Muscle layer of colon (tissue), 2 donors: ENCODE measurements at regions not wholly inside any gene's neighbourhood (a gene's known extent, or its start where the extent isn't known, plus 50 kb on each side); places are given as distances from the start of the nearest gene placed in this dataset.

Source experiments
- H3K27ac ChIP-seq: one replicate; pipeline ENCODE4 v1.7.0; 2013; ENCODE audit warnings: low read depth, mild to moderate bottlenecking, low read length, moderate library complexity
- H3K27me3 ChIP-seq, 2 donors: one replicate each; pipeline ENCODE4 v1.7.0; 2013; ENCODE audit warnings: low read length in 2 of 2, mild to moderate bottlenecking in 2 of 2; ENCODE audit not compliant: insufficient read depth in 2 of 2, control insufficient read depth in 1 of 2
- H3K36me3 ChIP-seq: one replicate; pipeline ENCODE4 v1.7.0; 2013; ENCODE audit warnings: mild to moderate bottlenecking, low read length; ENCODE audit not compliant: insufficient read depth
- H3K4me1 ChIP-seq: one replicate; pipeline ENCODE4 v1.7.0; 2013; ENCODE audit warnings: mild to moderate bottlenecking, low read length; ENCODE audit not compliant: insufficient read depth
- H3K4me3 ChIP-seq, 2 donors: one replicate each; pipeline ENCODE4 v1.7.0; 2013; ENCODE audit warnings: low read length in 2 of 2, low read depth in 1 of 2, mild to moderate bottlenecking in 1 of 2, moderate library complexity in 1 of 2
- H3K9ac ChIP-seq: one replicate; pipeline ENCODE4 v1.7.0; 2013; ENCODE audit warnings: low read length
- H3K9me3 ChIP-seq: one replicate; pipeline ENCODE4 v1.7.0; 2013; ENCODE audit warnings: mild to moderate bottlenecking, low read length
- donor health status: abdominal sarcoma.
- donor health status: Adenocarcinoma of cecum.

DNA sequence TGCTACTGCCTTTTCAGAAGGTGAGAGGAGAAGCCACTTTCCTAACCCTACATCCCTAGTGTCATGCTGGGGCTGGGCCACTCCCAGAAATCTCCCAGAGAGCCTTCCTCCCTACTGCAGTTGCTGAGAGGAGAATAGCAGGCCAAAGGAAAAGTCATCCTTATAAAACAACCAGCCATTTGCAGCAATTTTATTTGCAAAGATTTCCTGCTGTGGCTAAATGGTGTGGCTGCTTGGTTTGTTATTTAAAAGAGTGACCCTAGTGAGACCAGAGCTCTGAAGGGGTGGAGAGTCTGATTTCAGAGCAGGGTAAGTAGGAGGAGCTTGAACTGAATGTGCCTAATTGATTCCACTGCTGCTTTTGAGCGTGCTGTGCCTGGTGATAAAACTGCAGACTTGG lies 232.0 kb downstream of the GRIN2B start:
- Histone ChIP-seq H3K4me3 (no peak overlapping the region), H3K27ac (no peak overlapping the region), H3K4me1 (no peaks in the 10 kb centered on the region), H3K9ac (no peak overlapping the region), H3K27me3 (no peaks in the 10 kb centered on the region), H3K9me3 (no peaks in the 10 kb centered on the region), H3K36me3 (no peaks in the 10 kb centered on the region)

GRCh38 chr12:13745111-13745860 lies 236.1 kb downstream of the GRIN2B start:
- no peak overlapping the region for H3K27ac ChIP-seq
- no peak overlapping the region for H3K4me3 ChIP-seq
- no peaks in the 10 kb centered on the region for H3K36me3 ChIP-seq
- H3K27me3 ChIP-seq, result no peaks in the 10 kb centered on the region
- no peak overlapping the region for H3K9ac ChIP-seq
- no peaks in the 10 kb centered on the region for H3K4me1 ChIP-seq
- H3K9me3 ChIP-seq, result no peaks in the 10 kb centered on the region

DNA sequence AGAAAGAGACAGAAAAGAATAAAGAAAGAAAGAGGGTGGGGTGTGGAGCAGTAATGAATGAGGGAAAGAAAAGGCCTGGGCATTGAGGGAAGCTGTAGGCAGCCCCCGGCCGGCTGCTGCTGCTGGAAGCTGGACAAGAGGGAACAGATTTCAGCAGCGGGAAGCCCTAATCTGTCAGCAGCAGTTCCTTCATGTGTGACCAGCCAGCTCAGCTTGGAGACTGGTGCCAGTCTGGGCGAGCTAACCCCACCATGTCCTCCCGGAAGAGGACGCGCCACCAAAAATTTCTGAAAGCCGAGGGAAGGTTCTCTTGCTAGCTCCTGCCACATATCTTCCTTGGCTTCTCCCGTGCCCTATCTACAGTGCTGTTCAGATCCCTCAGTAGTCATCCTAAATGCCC lies 236.8 kb downstream of the GRIN2B start:
- no peak overlapping the region for H3K4me3 ChIP-seq
- no peaks in the 10 kb centered on the region for H3K36me3 ChIP-seq
- H3K27me3 ChIP-seq, result no peaks in the 10 kb centered on the region
- H3K27ac ChIP-seq, result no peak overlapping the region
- no peaks in the 10 kb centered on the region for H3K9me3 ChIP-seq
- H3K4me1 ChIP-seq, result no peaks in the 10 kb centered on the region
- H3K9ac ChIP-seq, result no peak overlapping the region

DNA sequence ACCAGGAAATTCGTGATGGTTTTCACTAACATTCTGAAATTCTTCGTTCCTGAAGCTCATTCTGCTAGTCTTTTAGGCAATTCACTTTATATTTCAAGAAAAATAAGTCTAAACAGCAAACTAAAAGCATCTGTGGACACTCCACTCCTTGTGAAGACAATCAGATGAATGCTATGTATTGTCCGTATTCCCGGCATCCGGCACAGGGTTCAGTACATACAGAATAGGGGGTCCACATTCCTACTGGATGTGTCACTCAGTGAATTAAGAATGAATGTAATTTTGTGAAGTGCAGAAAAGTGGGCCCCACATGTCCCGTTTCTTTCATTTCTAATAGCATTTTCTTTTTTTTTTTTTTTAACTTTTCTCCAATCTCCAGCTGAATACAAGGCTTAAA lies 241.3 kb downstream of the GRIN2B start:
- H3K27ac ChIP-seq, result no peak overlapping the region

DNA sequence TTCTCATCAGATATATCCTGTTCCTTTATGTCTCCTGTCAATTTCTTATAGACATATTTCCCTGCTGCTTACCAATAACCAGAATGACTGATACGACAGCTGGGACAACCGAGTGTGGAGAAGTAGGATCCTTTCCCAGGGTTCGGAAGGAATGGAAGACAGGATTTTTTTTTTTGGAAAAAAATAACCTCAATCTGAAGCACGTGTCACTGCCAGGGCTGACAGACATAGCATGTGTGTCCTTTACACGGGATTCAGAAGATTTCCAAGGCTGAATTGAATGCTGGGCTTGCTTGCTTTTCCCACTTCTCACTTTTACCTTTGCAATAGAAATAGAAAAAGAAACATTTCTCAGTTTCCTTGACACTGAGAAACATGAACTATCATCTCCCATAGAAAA lies 245.7 kb downstream of the GRIN2B start:
- no peaks in the 10 kb centered on the region for H3K4me1 ChIP-seq
- H3K27me3 ChIP-seq, result no peaks in the 10 kb centered on the region
- no peak overlapping the region for H3K27ac ChIP-seq
- H3K9ac ChIP-seq, result no peak overlapping the region
- H3K4me3 ChIP-seq, result no peak overlapping the region
- no peaks in the 10 kb centered on the region for H3K36me3 ChIP-seq
- H3K9me3 ChIP-seq, result no peaks in the 10 kb centered on the region

More for the DNA sequence above, 241.3 kb downstream of the GRIN2B start:
- H3K9ac ChIP-seq, result no peak overlapping the region
- no peaks in the 10 kb centered on the region for H3K4me1 ChIP-seq
- no peak overlapping the region for H3K4me3 ChIP-seq
- H3K9me3 ChIP-seq, result no peaks in the 10 kb centered on the region
- no peaks in the 10 kb centered on the region for H3K27me3 ChIP-seq
- no peaks in the 10 kb centered on the region for H3K36me3 ChIP-seq

DNA sequence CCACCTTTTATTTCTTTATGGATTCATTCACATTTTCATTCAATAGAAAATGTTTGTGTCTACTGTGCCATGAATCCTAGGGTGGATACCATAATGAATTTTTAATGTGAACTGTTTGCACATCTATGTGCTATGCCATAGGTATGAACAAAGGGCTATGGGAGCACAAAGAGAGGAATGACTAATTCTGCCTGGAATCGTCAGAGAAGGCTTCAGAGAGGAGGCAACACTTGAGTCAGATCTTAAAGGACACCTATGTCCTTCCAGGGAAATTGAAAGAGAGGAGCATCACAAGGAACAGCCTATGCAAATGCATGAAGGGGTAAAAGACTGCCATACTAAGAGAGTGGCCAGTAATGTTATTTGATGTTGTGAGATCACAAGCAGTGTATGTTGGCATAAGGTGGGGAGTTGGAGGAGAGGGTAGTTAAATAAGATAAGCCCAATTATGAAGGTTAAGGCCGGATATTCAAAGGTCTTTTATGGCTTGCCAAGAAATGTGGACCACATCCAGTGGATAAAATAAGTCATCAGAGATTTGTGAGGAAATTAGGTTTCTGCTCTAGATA lies 246.7 kb downstream of the GRIN2B start:
- Histone ChIP-seq H3K27ac (no peak overlapping the region), H3K9me3 (no peaks in the 10 kb centered on the region), H3K4me1 (no peaks in the 10 kb centered on the region), H3K27me3 (no peaks in the 10 kb centered on the region), H3K9ac (no peak overlapping the region), H3K36me3 (no peaks in the 10 kb centered on the region), H3K4me3 (no peak overlapping the region)

DNA sequence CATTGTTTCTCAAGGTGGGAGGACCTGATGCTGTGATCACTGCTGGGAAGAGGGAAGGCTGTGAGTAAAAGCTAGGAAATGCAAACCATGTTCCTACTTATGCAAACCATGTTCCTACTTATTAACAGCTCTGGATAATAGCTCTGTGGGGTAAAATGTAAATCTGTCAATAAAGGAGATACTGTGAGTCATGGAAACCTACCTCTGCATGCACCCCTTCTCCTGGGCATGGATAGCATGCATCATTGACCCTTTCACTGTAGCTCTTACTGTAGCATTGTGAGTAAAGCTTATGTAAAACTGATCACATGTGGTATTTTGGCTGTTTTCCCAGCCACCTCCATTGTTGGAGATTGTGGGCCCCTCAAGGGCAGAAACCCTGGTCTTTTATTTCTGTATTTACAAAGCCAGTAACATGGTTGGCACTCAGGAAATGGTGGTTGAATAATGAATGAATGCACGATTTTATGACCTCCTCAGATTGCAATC lies 253.7 kb downstream of the GRIN2B start:
- H3K4me3 ChIP-seq, result no peak overlapping the region
- no peak overlapping the region for H3K9ac ChIP-seq
- H3K9me3 ChIP-seq, result no peaks in the 10 kb centered on the region
- no peaks in the 10 kb centered on the region for H3K36me3 ChIP-seq
- no peaks in the 10 kb centered on the region for H3K27me3 ChIP-seq
- no peak overlapping the region for H3K27ac ChIP-seq
- H3K4me1 ChIP-seq, result no peaks in the 10 kb centered on the region

- Histone ChIP-seq H3K9ac (no peak overlapping the region), H3K36me3 (no peaks in the 10 kb centered on the region), H3K4me3 (no peak overlapping the region), H3K4me1 (no peaks in the 10 kb centered on the region), H3K9me3 (no peaks in the 10 kb centered on the region), H3K27me3 (no peaks in the 10 kb centered on the region), H3K27ac (no peak overlapping the region)
Observed at GRCh38 chr12:13725049-13725448, 256.4 kb downstream of the GRIN2B start.

DNA sequence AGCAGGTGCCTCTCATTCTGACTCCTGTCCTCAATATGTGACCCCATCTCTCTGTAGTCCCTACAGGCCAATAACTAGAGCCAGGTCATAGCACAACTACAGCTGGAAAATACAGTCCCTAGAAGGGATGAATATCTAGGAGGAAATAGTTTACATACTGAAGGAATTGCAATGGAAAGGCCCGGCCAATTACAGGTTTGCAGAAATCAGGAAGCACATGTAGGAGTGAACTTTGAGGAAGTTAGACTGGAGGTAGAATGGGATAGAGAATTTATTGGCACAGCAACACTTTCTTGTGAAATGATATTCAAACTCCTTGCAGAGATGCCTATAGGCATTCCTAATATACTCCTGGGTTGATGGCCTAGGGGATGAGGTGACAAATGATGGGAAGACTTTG lies 257.3 kb downstream of the GRIN2B start:
- Histone ChIP-seq H3K9me3 (no peaks in the 10 kb centered on the region), H3K4me1 (no peaks in the 10 kb centered on the region), H3K4me3 (no peak overlapping the region), H3K9ac (no peak overlapping the region), H3K27ac (no peak overlapping the region), H3K27me3 (no peaks in the 10 kb centered on the region), H3K36me3 (no peaks in the 10 kb centered on the region)

- H3K9ac ChIP-seq, result no peak overlapping the region
- H3K4me1 ChIP-seq, result peaks cover 6% of the 10 kb centered on the region
- no peaks in the 10 kb centered on the region for H3K36me3 ChIP-seq
- no peaks in the 10 kb centered on the region for H3K9me3 ChIP-seq
- H3K27me3 ChIP-seq, result no peaks in the 10 kb centered on the region
- no peak overlapping the region for H3K27ac ChIP-seq
- no peak overlapping the region for H3K4me3 ChIP-seq
Observed at GRCh38 chr12:13719986-13720385, 261.4 kb downstream of the GRIN2B start.

- Histone ChIP-seq H3K9ac (no peak overlapping the region), H3K27me3 (no peaks in the 10 kb centered on the region), H3K36me3 (no peaks in the 10 kb centered on the region), H3K4me3 (no peak overlapping the region), H3K27ac (no peak overlapping the region), H3K4me1 (peaks cover 6% of the 10 kb centered on the region), H3K9me3 (no peaks in the 10 kb centered on the region)
Observed at GRCh38 chr12:13718271-13718670, 263.1 kb downstream of the GRIN2B start.

- H3K4me3 ChIP-seq, result no peak overlapping the region
- H3K36me3 ChIP-seq, result no peaks in the 10 kb centered on the region
- no peaks in the 10 kb centered on the region for H3K27me3 ChIP-seq
- H3K9ac ChIP-seq, result no peak overlapping the region
- peaks cover 6% of the 10 kb centered on the region for H3K4me1 ChIP-seq
- H3K9me3 ChIP-seq, result no peaks in the 10 kb centered on the region
- H3K27ac ChIP-seq, result no peak overlapping the region
Observed at GRCh38 chr12:13716119-13716518, 265.3 kb downstream of the GRIN2B start.
